BLaER1 (cell line): ENCODE measurements at regions not wholly inside any gene's neighbourhood (a gene's known extent, or its start where the extent isn't known, plus 50 kb on each side); places are given as distances from the start of the nearest gene placed in this dataset.
"Not testable (repeated sequence)": the region's sequence is repeated elsewhere in the genome, so short reads cannot be mapped to it uniquely, and the experiment has no call there.

ENCODE experiments used
- H3K27ac ChIP-seq: shearing (Covaris generic); formaldehyde crosslinking; 2 replicates; pipeline ENCODE4 v1.8.1; 2022
- H3K27me3 ChIP-seq: shearing (Covaris generic); formaldehyde crosslinking; 2 replicates; pipeline ENCODE4 v1.8.1; 2022
- H3K36me3 ChIP-seq: shearing (Covaris generic); formaldehyde crosslinking; 2 replicates; pipeline ENCODE4 v1.8.1; 2022
- H3K4me1 ChIP-seq: shearing (Covaris generic); formaldehyde crosslinking; 2 replicates; pipeline ENCODE4 v1.8.1; 2022
- H3K4me2 ChIP-seq: shearing (Covaris generic); formaldehyde crosslinking; 2 replicates; pipeline ENCODE4 v1.8.1; 2022
- H3K4me3 ChIP-seq: shearing (Covaris generic); formaldehyde crosslinking; 2 replicates; pipeline ENCODE4 v1.8.1; 2022
- H3K9ac ChIP-seq: shearing (Covaris generic); formaldehyde crosslinking; 2 replicates; pipeline ENCODE4 v1.8.1; 2022
- H3K9me3 ChIP-seq: shearing (Covaris generic); formaldehyde crosslinking; 2 replicates; pipeline ENCODE4 v1.8.1; 2022
- H4K20me1 ChIP-seq: shearing (Covaris generic); formaldehyde crosslinking; 2 replicates; pipeline ENCODE4 v1.8.1; 2022
- Cebpa-rat ChIP-seq: shearing (Covaris generic); IDR thresholded peaks from 2 replicates; pipeline ENCODE4 v1.8.1; 2022

DNA sequence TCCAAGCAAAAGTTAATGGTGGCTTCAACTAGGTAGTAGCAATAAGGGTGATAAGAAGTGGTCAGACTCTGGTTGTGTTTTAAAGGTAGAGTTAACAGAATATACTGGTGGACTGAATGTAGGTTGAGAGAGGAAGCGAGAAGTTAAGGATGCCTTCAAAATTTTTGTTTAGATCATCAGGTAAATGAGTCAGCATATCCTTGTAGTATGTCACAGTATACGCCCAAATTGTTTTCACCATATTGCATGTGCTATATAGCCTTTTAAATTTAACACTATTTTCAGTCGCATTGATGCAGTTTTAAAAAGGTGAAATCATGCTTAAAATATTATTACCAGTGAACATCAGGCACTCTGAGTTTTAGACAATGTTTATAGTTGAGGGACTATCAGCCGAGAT lies 74.6 kb downstream of the RBM11 start:
- Histone ChIP-seq H3K9me3 (no peaks in the 10 kb centered on the region), H3K27ac (no peak overlapping the region), H3K4me3 (no peak overlapping the region), H4K20me1 (no peaks in the 10 kb centered on the region), H3K9ac (no peak overlapping the region), H3K36me3 (no peaks in the 10 kb centered on the region), H3K4me2 (no peak overlapping the region), H3K27me3 (no peaks in the 10 kb centered on the region), H3K4me1 (no peaks in the 10 kb centered on the region)
- TF ChIP-seq Cebpa-rat: no peak

DNA sequence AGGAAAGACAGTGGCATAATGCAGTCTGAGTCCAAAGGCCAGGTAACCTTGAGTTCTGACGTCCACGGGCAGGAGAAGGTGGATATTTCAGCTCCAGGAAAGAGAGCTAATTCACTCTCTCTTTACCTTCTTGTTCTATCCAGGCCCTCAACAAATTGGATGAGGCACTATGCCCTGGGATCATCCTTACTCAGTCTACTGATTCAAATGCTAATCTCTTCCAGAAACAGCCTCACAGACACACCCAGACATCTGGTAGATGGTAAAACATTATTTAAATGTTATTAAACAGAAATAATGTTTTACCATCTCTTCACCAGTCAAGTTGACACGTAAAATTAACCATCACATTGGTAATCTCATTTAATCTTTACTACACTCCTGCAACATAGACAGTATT lies 73.0 kb downstream of the RBM11 start:
- no peak overlapping the region for H3K27ac ChIP-seq
- H3K36me3 ChIP-seq: no peaks in the 10 kb centered on the region
- H3K9me3 ChIP-seq: no peaks in the 10 kb centered on the region
- no peak overlapping the region for H3K9ac ChIP-seq
- H4K20me1 ChIP-seq: no peaks in the 10 kb centered on the region
- no peak overlapping the region for H3K4me3 ChIP-seq
- no peaks in the 10 kb centered on the region for H3K4me1 ChIP-seq
- H3K4me2 ChIP-seq: no peak overlapping the region
- TF ChIP-seq Cebpa-rat: no peak
- H3K27me3 ChIP-seq: no peaks in the 10 kb centered on the region

- Histone ChIP-seq H4K20me1 (no peaks in the 10 kb centered on the region), H3K4me2 (no peak overlapping the region), H3K27ac (no peak overlapping the region), H3K4me1 (no peaks in the 10 kb centered on the region), H3K36me3 (no peaks in the 10 kb centered on the region), H3K9me3 (no peaks in the 10 kb centered on the region), H3K27me3 (no peaks in the 10 kb centered on the region), H3K9ac (no peak overlapping the region), H3K4me3 (no peak overlapping the region)
- TF ChIP-seq Cebpa-rat: no peak
These were observed 69.3 kb downstream of the RBM11 start for GRCh38 chr21:14285147-14285761.

- Histone ChIP-seq H4K20me1 (no peaks in the 10 kb centered on the region), H3K4me1 (no peaks in the 10 kb centered on the region), H3K9ac (no peak overlapping the region), H3K4me2 (no peak overlapping the region), H3K9me3 (no peaks in the 10 kb centered on the region), H3K27me3 (no peaks in the 10 kb centered on the region), H3K27ac (no peak overlapping the region), H3K4me3 (no peak overlapping the region), H3K36me3 (no peaks in the 10 kb centered on the region)
- no peak for TF ChIP-seq Cebpa-rat
These were observed 68.5 kb downstream of the RBM11 start for GRCh38 chr21:14284481-14284880.

- H3K9me3 ChIP-seq, H3K9ac ChIP-seq, H3K27me3 ChIP-seq, H3K27ac ChIP-seq, H3K4me3 ChIP-seq, H3K4me1 ChIP-seq, H4K20me1 ChIP-seq, H3K36me3 ChIP-seq, H3K4me2 ChIP-seq: not testable (repeated sequence)
These were observed 65.4 kb downstream of the RBM11 start for GRCh38 chr21:14281188-14281900.
